Neutrophil (primary cell): ENCODE measurements at regions not wholly inside any gene's neighbourhood (a gene's known extent, or its start where the extent isn't known, plus 50 kb on each side); places are given as distances from the start of the nearest gene placed in this dataset.

Source experiments
- H3K27ac ChIP-seq: fragments of 200-600 bp; sonication (generic); 2 replicates; pipeline ENCODE4 v1.5.1; 2016; ENCODE audit warnings: mild to moderate bottlenecking, moderate library complexity
- H3K27me3 ChIP-seq: fragments of 200-600 bp; sonication (generic); 2 replicates; pipeline ENCODE4 v1.6.0; 2016; ENCODE audit warnings: mild to moderate bottlenecking
- H3K36me3 ChIP-seq: fragments of 200-600 bp; sonication (generic); 2 replicates; pipeline ENCODE4 v1.5.1; 2017
- H3K4me1 ChIP-seq, 2 experiments: fragments of 200-600 bp in 1 of 2; sonication (generic) in 1 of 2; 1 replicate in 1 of 2; 2 replicates in 1 of 2; pipeline versions ENCODE4 v1.5.1 to v1.6.1; 2013 to 2016; ENCODE audit warnings: low read depth in 1 of 2, low read length in 1 of 2, mild to moderate bottlenecking in 1 of 2, moderate library complexity in 1 of 2; ENCODE audit not compliant: control insufficient read depth in 1 of 2, insufficient read depth in 1 of 2
- H3K4me3 ChIP-seq, 2 experiments: fragments of 200-600 bp in 1 of 2; sonication (generic) in 1 of 2; 1 replicate in 1 of 2; 2 replicates in 1 of 2; pipeline ENCODE4 v1.5.1; 2013 to 2016; ENCODE audit warnings: low read depth in 1 of 2, low read length in 1 of 2, mild to moderate bottlenecking in 1 of 2, moderate library complexity in 1 of 2
- H3K9me3 ChIP-seq: fragments of 200-600 bp; sonication (generic); 2 replicates; pipeline ENCODE4 v1.5.1; 2016
- TF ChIP-seq, protein P1 (sequence below): fragments of 200-600 bp; sonication (generic); IDR thresholded peaks from 2 replicates; pipeline ENCODE4 v1.5.1; 2016; ENCODE audit warnings: antibody characterized with exemption

- no peak overlapping the region for H3K27ac ChIP-seq
- TF ChIP-seq, protein P1, sequence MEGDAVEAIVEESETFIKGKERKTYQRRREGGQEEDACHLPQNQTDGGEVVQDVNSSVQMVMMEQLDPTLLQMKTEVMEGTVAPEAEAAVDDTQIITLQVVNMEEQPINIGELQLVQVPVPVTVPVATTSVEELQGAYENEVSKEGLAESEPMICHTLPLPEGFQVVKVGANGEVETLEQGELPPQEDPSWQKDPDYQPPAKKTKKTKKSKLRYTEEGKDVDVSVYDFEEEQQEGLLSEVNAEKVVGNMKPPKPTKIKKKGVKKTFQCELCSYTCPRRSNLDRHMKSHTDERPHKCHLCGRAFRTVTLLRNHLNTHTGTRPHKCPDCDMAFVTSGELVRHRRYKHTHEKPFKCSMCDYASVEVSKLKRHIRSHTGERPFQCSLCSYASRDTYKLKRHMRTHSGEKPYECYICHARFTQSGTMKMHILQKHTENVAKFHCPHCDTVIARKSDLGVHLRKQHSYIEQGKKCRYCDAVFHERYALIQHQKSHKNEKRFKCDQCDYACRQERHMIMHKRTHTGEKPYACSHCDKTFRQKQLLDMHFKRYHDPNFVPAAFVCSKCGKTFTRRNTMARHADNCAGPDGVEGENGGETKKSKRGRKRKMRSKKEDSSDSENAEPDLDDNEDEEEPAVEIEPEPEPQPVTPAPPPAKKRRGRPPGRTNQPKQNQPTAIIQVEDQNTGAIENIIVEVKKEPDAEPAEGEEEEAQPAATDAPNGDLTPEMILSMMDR, result no peak
- no peaks in the 10 kb centered on the region for H3K36me3 ChIP-seq
- H3K4me1 ChIP-seq, result no peaks in the 10 kb centered on the region
- H3K4me3 ChIP-seq, result no peak overlapping the region
- peaks cover 6% of the 10 kb centered on the region for H3K27me3 ChIP-seq
- H3K9me3 ChIP-seq, result no peaks in the 10 kb centered on the region
Measured at GRCh38 chr11:10908215-10908951, 50.5 kb upstream of the ZBED5 start.
